OCI-LY3 (cell line): ENCODE measurements at regions not wholly inside any gene's neighbourhood (a gene's known extent, or its start where the extent isn't known, plus 50 kb on each side); places are given as distances from the start of the nearest gene placed in this dataset.

Experiments used
- H2AFZ ChIP-seq: fragments of 200-600, 300-600 bp; shearing (Covaris generic); 2 replicates; pipeline ENCODE4 v1.6.0; 2014; ENCODE audit warnings: antibody characterized with exemption, low read depth, low read length
- H3K27ac ChIP-seq: fragments of 200-600, 300-600 bp; sonication (generic); 2 replicates; pipeline ENCODE4 v1.5.1; 2014; ENCODE audit warnings: mild to moderate bottlenecking, low read length, moderate library complexity, mixed read lengths
- H3K27me3 ChIP-seq: fragments of 200-600, 300-600 bp; sonication (generic); 2 replicates; pipeline ENCODE4 v1.6.1; 2014; ENCODE audit warnings: low read depth, low read length, mixed read lengths
- H3K36me3 ChIP-seq: fragments of 200-600, 300-600 bp; sonication (generic); replicated peaks from 2 replicates; pipeline ENCODE3; 2014; ENCODE audit warnings: low read depth, low read length, mixed read lengths
- H3K4me1 ChIP-seq: fragments of 300-600, 200-600 bp; sonication (generic); 2 replicates; pipeline ENCODE4 v1.6.1; 2014; ENCODE audit warnings: low read length, mixed read lengths
- H3K4me2 ChIP-seq: fragments of 200-600, 300-600 bp; sonication (generic); 2 replicates; pipeline ENCODE4 v1.6.1; 2014; ENCODE audit warnings: low read length, mixed read lengths
- H3K4me3 ChIP-seq: fragments of 300-600, 200-600 bp; sonication (generic); 2 replicates; pipeline ENCODE4 v1.5.1; 2014; ENCODE audit warnings: antibody characterized with exemption, mild to moderate bottlenecking, low read length, moderate library complexity
- H3K79me2 ChIP-seq: fragments of 300-600, 200-600 bp; shearing (Covaris generic); 2 replicates; pipeline ENCODE4 v1.6.1; 2014; ENCODE audit warnings: mild to moderate bottlenecking, low read length, mixed read lengths
- H3K9ac ChIP-seq: fragments of 300-600, 200-600 bp; shearing (Covaris generic); 2 replicates; pipeline ENCODE4 v1.6.0; 2014; ENCODE audit warnings: mild to moderate bottlenecking, low read length, moderate library complexity
- H3K9me3 ChIP-seq: fragments of 200-600, 300-600 bp; shearing (Covaris generic); 2 replicates; pipeline ENCODE4 v1.6.1; 2014; ENCODE audit warnings: low read length, mixed read lengths; ENCODE audit not compliant: insufficient read depth
- H4K20me1 ChIP-seq: fragments of 200-600, 300-600 bp; sonication (generic); 2 replicates; pipeline ENCODE4 v1.6.1; 2016; ENCODE audit warnings: low read length, mixed read lengths; ENCODE audit not compliant: insufficient read depth
- CTCF ChIP-seq: fragments of 200-600, 300-600 bp; sonication (generic); IDR thresholded peaks from 2 replicates; pipeline ENCODE4 v1.5.1; 2014; ENCODE audit warnings: antibody characterized with exemption, low read length, low read depth
- EZH2phosphoT487 ChIP-seq: fragments of 200-600 bp; shearing (Covaris generic); IDR thresholded peaks from 2 replicates; pipeline ENCODE4 v1.6.1; 2018; ENCODE audit warnings: antibody characterized with exemption, mixed run types, low read depth

GRCh38 chr21:27691006-27691405, 724.1 kb upstream of the ADAMTS5 start:
- Histone ChIP-seq H3K36me3 (no peaks in the 10 kb centered on the region), H2AFZ (no peak overlapping the region), H4K20me1 (no peaks in the 10 kb centered on the region), H3K9ac (no peak overlapping the region), H3K4me1 (no peaks in the 10 kb centered on the region), H3K4me3 (no peak overlapping the region), H3K79me2 (no peaks in the 10 kb centered on the region), H3K4me2 (no peak overlapping the region), H3K27me3 (no peaks in the 10 kb centered on the region), H3K9me3 (no peaks in the 10 kb centered on the region), H3K27ac (no peak overlapping the region)
- TF ChIP-seq EZH2phosphoT487 (no peak), CTCF (no peak)

- Histone ChIP-seq H2AFZ (no peak overlapping the region), H3K4me3 (no peak overlapping the region), H3K27ac (no peak overlapping the region), H3K4me1 (no peaks in the 10 kb centered on the region), H3K9ac (no peak overlapping the region), H3K36me3 (no peaks in the 10 kb centered on the region), H4K20me1 (no peaks in the 10 kb centered on the region), H3K9me3 (no peaks in the 10 kb centered on the region), H3K27me3 (no peaks in the 10 kb centered on the region), H3K79me2 (no peaks in the 10 kb centered on the region), H3K4me2 (no peak overlapping the region)
- TF ChIP-seq CTCF (no peak), EZH2phosphoT487 (no peak)
Measured at GRCh38 chr21:27690426-27690825, 723.5 kb upstream of the ADAMTS5 start.

DNA sequence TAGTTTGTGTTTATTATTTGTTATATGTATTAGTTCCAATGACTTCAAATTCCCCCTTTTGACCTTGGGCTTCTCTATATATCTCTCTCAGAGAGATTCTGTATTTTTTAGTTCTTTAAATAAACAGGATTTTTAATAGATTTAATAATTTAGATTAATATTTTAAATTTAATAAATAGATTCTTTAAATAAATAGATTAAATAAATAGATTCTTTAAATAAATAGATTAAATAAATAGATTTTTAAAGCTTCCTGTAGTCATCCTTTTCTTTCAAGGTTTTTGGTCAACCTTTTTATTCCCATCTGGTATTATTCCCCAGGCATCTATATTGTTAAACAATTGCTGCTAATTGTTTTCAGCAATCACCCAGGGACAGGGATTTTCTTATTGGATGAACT, 721.9 kb upstream of the ADAMTS5 start:
- no peaks in the 10 kb centered on the region for H3K27me3 ChIP-seq
- H3K4me1 ChIP-seq = no peaks in the 10 kb centered on the region
- H3K79me2 ChIP-seq = no peaks in the 10 kb centered on the region
- H2AFZ ChIP-seq = no peak overlapping the region
- no peak for TF ChIP-seq EZH2phosphoT487
- TF ChIP-seq CTCF = no peak
- no peaks in the 10 kb centered on the region for H3K36me3 ChIP-seq
- no peak overlapping the region for H3K9ac ChIP-seq
- H3K27ac ChIP-seq = no peak overlapping the region
- no peaks in the 10 kb centered on the region for H4K20me1 ChIP-seq
- H3K4me2 ChIP-seq = no peak overlapping the region
- H3K9me3 ChIP-seq = no peaks in the 10 kb centered on the region
- no peak overlapping the region for H3K4me3 ChIP-seq

- no peaks in the 10 kb centered on the region for H3K36me3 ChIP-seq
- H3K4me1 ChIP-seq = no peaks in the 10 kb centered on the region
- no peak overlapping the region for H3K9ac ChIP-seq
- H3K27me3 ChIP-seq = no peaks in the 10 kb centered on the region
- no peak overlapping the region for H2AFZ ChIP-seq
- H3K4me2 ChIP-seq = no peak overlapping the region
- no peak overlapping the region for H3K27ac ChIP-seq
- no peaks in the 10 kb centered on the region for H3K9me3 ChIP-seq
- H4K20me1 ChIP-seq = no peaks in the 10 kb centered on the region
- TF ChIP-seq CTCF (no peak), EZH2phosphoT487 (no peak)
- no peak overlapping the region for H3K4me3 ChIP-seq
- H3K79me2 ChIP-seq = no peaks in the 10 kb centered on the region
Measured at GRCh38 chr21:27683292-27683691, 716.4 kb upstream of the ADAMTS5 start.
